Activated CD8-positive, alpha-beta memory T cell treated with anti-CD3 and anti-CD28 coated beads, Interleukin-2, amount 50 U/mL, for 4 hours (primary cell): ENCODE measurements at regions not wholly inside any gene's neighbourhood (a gene's known extent, or its start where the extent isn't known, plus 50 kb on each side); places are given as distances from the start of the nearest gene placed in this dataset.
"Not testable (repeated sequence)": the region's sequence is repeated elsewhere in the genome, so short reads cannot be mapped to it uniquely, and the experiment has no call there.

ENCODE experiments used
- DNase-seq: peaks from one replicate; pipeline ENCODE4 v3.0.0-alpha.2; 2020

GRCh38 chr1:182191381-182192115 is 130.0 kb upstream of the ZNF648 start:
- DNase-seq, result no peak

- DNase-seq, result no peak
These were observed 128.1 kb upstream of the ZNF648 start for GRCh38 chr1:182189535-182190066.

DNA sequence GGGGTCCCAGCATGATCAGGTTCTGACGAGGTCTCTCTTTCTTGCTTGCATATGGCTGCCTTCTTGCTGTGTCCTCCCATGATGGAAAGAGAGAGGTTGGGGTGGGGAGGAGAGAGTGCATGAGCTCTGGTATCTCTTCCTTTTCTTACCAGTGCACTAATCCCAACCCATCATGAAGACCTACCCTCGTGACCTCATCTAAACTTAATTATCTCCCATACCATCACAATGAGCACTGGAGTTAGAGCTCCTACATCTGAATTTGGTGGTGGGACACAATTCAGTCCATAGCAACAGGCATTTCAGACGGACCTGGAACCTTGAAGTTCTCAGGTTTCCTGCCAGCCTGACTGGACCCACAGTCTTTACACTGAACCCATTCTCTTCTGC is 125.2 kb upstream of the ZNF648 start:
- no peak for DNase-seq

GRCh38 chr1:182185842-182186756 is 124.6 kb upstream of the ZNF648 start:
- DNase-seq, result no peak

GRCh38 chr1:182185136-182185535 is 123.6 kb upstream of the ZNF648 start:
- no peak for DNase-seq

- DNase-seq, result no peak
These were observed 122.1 kb upstream of the ZNF648 start for GRCh38 chr1:182183606-182184005.

DNA sequence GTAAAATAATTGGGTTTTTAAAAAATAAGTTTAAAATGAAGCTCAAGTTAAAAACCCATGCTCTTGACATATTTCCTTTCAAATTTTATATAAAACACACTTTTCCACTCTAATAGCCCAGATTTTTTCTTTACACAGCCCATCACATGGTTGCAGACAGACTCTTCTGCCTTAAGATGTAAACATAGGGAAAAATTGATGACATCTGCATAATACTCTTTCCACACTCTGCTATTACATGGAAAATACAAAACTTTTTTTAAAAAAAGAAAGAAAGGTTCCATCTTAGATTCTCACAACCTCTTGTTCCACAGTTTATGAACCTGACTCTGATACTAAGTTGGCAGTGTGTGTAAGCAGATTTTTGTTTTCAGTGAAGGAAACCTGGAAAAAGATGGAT is 120.8 kb upstream of the ZNF648 start:
- DNase-seq, result no peak

- DNase-seq, result no peak
These were observed 119.7 kb upstream of the ZNF648 start for GRCh38 chr1:182181167-182181572.

GRCh38 chr1:182175361-182175931 is 113.9 kb upstream of the ZNF648 start:
- no peak for DNase-seq

DNA sequence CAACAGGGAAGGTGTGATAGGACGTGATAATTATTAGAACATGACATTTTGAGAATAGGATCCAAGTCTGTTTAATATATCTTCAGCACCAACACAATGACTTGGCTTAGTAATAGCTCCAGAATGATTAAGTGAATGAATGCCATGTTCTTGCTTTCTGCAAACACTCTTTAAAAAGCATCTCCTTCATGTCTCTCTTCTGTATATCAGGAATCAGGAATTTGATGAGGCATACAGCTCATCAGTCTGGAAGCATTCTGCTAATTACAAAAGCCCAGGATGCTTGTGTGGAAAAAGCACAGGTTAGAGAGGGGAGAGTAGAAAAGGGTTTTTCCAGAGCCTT is 113.0 kb upstream of the ZNF648 start:
- DNase-seq, result no peak

- no peak for DNase-seq
These were observed 112.4 kb upstream of the ZNF648 start for GRCh38 chr1:182173808-182174512.

- no peak for DNase-seq
These were observed 111.2 kb upstream of the ZNF648 start for GRCh38 chr1:182172699-182173098.

- no peak for DNase-seq
These were observed 109.5 kb upstream of the ZNF648 start for GRCh38 chr1:182170891-182171461.

DNA sequence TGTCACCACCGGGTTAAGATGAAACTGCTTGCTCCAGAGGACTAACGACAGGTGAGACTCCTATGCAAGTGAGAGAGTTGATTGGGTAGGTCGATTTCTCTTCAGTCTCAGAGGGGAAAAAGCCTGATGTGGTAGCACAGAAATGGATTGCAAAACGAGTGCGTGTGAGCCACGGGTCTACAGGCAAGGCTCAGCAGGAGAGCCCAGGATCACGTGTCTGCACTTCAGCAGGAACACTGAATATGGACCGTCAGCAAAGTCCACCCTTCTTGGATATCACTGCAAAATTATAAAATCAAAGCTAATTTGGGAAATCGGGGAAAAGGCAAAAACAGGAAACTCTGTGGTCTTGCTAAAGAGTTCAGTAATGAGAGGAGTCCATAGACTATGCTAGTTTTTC is 107.7 kb upstream of the ZNF648 start:
- DNase-seq, result no peak

- DNase-seq, result no peak
These were observed 105.2 kb upstream of the ZNF648 start for GRCh38 chr1:182166750-182167149.

- no peak for DNase-seq
These were observed 104.8 kb upstream of the ZNF648 start for GRCh38 chr1:182166321-182166720.

- no peak for DNase-seq
These were observed 102.8 kb upstream of the ZNF648 start for GRCh38 chr1:182164273-182164672.

- DNase-seq, result no peak
These were observed 102.3 kb upstream of the ZNF648 start for GRCh38 chr1:182163821-182164223.

DNA sequence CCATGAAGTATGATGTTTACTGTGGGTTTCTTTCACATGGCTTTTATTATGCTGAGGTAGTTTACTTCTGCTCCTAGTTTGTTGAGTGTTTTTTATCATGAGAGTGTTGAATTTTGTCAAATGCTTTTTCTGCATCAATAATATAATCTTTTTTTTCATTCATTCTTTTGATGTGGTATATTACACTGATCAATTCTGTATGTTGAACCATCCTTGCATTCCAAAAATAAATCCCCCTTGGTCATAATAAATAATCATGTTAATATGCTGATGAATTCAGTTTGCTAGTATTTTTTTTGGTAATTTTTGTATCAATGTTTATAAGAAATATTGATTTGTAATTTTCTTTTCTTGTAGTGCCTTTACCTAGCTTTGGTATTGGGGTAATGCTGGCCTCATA is 97.9 kb upstream of the ZNF648 start:
- no peak for DNase-seq

GRCh38 chr1:182157187-182157586 is 95.7 kb upstream of the ZNF648 start:
- DNase-seq, result no peak

GRCh38 chr1:182154425-182154824 is 92.9 kb upstream of the ZNF648 start:
- DNase-seq, result not testable (repeated sequence)

DNA sequence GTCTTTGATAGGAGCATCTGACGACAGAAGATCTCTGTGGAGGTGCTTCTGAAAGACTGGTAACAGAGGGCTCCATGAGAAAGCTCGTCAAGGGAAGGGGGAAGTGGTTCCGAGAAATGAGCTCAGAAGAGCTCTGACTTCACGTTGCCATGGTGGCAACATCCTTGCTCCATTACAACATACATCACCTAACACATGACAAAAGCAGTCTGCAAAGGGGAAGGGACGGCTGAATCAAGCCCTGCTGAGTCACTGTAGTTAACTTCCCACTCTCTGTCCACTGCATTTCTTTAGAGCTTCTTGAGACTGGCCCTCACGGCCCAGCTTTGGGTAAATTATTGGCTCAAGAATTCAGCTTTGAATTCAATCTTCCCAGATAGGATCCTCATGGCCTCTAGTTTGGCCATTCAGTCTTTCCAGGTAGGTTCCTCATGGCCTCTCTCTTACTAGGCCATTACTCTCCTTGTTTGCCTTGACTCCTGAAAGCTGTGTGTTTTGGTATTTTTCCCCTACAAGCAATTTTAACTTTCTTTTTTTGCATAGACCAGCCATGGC is 88.0 kb upstream of the ZNF648 start:
- DNase-seq, result no peak
